ENCODE measurements at regions not wholly inside any gene's neighbourhood (a gene's known extent, or its start where the extent isn't known, plus 50 kb on each side); places are given as distances from the start of the nearest gene placed in this dataset.
"Not testable (repeated sequence)": the region's sequence is repeated elsewhere in the genome, so short reads cannot be mapped to it uniquely, and the experiment has no call there.

DNA sequence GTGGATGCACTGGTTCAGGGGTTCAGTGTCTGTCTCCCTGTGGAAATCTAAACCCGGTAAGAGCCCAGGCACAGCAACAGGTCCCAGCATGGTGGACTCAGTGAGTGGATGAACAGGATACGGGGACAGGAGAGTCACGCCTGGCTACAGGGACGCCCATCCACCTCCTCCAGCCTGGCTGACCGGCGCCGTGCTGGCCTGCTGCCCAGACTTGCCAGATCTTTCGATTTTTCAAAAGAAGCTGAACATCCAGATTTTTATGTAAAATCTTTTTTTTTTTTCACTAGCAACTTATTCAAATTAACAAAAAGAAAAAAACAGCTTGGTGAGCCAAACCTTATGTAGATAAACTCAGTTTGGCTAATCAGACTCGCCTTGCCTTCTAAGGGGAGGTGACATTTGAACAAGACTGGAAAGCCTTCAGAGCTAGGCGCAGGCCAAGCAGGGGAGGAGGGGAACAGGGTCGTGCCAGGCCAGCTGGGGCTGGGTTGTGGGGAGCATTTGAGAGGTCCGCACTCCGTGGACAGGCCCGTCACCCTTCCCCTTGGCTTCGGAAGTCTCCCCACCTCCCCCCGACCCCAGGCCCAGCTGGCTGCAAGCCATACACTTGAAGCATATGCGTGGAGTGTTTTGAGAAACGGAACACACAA lies 87.8 kb upstream of the NCOR2 start:
- no peaks in the 10 kb centered on the region for H3K4me1 Mint-ChIP-seq (ENCODE audit: low read depth)
- peaks cover 12% of the 10 kb centered on the region for H3K27me3 Mint-ChIP-seq (ENCODE audit: low read depth)
- H3K27ac Mint-ChIP-seq = no peak overlapping the region
- DNase-seq (no peak), ATAC-seq (replicated peaks in 1 of 2) (no peak)
- H3K9me3 Mint-ChIP-seq = peaks cover 0 to 3% of the 10 kb centered on the region in 2 donors
- H3K4me3 Mint-ChIP-seq = no peak overlapping the region
- no peaks in the 10 kb centered on the region for H3K36me3 Mint-ChIP-seq (ENCODE audit: insufficient read depth in 2 of 2)

GRCh38 chr12:124654666-124655047 lies 87.2 kb upstream of the NCOR2 start:
- no peak for DNase-seq
- peaks cover 12% of the 10 kb centered on the region for H3K27me3 Mint-ChIP-seq (ENCODE audit: low read depth)
- H3K36me3 Mint-ChIP-seq (ENCODE audit: insufficient read depth in 2 of 2) = no peaks in the 10 kb centered on the region
- no peaks in the 10 kb centered on the region for H3K4me1 Mint-ChIP-seq (ENCODE audit: low read depth)
- peaks cover 0 to 3% of the 10 kb centered on the region in 2 donors for H3K9me3 Mint-ChIP-seq
- no peak for ATAC-seq (replicated peaks in 1 of 2)
- no peak overlapping the region for H3K27ac Mint-ChIP-seq
- H3K4me3 Mint-ChIP-seq = no peak overlapping the region

- H3K4me1 Mint-ChIP-seq (ENCODE audit: low read depth) = no peaks in the 10 kb centered on the region
- ATAC-seq (replicated peaks in 1 of 2) (no peak), DNase-seq (no peak)
- H3K36me3 Mint-ChIP-seq (ENCODE audit: insufficient read depth in 2 of 2) = peaks cover under 1 to 9% of the 10 kb centered on the region in 2 donors
- H3K27ac Mint-ChIP-seq = no peak overlapping the region
- peaks cover 12% of the 10 kb centered on the region for H3K27me3 Mint-ChIP-seq (ENCODE audit: low read depth)
- no peak overlapping the region for H3K4me3 Mint-ChIP-seq
- H3K9me3 Mint-ChIP-seq = peaks cover under 1 to 8% of the 10 kb centered on the region in 2 donors
Observed at GRCh38 chr12:124653169-124653931, 85.9 kb upstream of the NCOR2 start.

DNA sequence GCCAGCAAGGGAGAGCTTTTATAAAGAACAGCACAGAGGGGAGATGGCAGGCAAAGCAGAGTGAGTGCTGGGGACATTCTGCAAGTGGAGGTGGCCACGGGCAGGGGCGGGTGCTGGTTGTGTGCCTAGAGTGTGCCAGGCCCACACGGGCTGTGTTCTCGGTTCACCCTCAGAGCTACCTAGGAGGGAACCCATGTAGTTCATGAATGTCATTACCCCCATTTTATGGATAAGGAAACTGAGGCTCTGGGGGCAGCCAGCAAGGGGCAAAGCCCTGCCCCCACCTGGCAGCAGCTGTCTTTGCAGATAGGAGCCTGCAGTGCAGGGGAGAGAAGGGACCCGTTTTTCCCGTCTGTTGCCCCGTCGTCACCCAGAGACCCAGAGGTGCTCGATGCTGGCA lies 85.2 kb upstream of the NCOR2 start:
- H3K4me3 Mint-ChIP-seq = no peak overlapping the region

DNA sequence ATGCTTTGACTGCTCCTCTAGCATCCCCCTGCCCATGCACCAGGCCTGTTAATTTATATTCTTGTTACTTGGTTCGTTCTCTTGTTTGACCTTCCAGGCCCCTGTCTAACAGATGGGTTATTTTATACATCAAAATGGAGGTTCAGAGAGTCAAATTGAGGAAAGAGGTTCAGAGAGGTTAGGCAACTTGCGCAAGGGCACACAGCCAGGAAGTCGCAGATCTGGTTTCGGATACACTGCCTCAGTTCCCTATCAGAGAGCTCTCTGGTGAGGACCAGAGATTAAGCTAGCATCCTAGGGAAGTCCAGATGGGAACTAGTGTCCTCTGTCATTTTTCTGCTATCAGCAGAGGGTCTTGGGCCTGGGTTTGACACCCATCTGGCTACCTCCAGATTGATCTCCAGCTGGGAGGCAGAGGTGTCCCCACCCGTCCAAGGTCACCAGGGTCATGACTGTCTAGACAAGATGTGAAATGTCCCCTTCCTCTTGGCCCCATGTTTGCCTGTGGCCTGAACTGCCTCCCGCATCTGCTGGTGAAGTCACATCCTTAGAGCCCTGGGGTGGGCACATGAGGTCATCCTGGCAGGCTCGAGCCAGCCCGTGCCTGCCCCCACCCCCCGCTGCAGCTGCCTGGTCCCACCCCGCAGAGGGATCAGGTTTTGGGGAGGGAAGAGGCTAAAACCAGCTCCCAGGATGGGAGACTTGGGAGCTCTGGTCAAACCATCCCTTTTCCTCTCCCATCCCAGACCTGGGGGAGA lies 84.3 kb upstream of the NCOR2 start:
- peaks cover 18% of the 10 kb centered on the region for H3K27me3 Mint-ChIP-seq (ENCODE audit: low read depth)
- peaks cover 7 to 14% of the 10 kb centered on the region in 2 donors for H3K36me3 Mint-ChIP-seq (ENCODE audit: insufficient read depth in 2 of 2)
- DNase-seq = no peak
- no peak overlapping the region for H3K4me3 Mint-ChIP-seq
- H3K27ac Mint-ChIP-seq = no peak overlapping the region
- peaks cover 4 to 16% of the 10 kb centered on the region in 2 donors for H3K9me3 Mint-ChIP-seq
- peaks cover 9% of the 10 kb centered on the region for H3K4me1 Mint-ChIP-seq (ENCODE audit: low read depth)
- no peak for ATAC-seq (replicated peaks in 1 of 2)

More for the DNA sequence above, 85.2 kb upstream of the NCOR2 start:
- no peak overlapping the region for H3K27ac Mint-ChIP-seq
- H3K36me3 Mint-ChIP-seq (ENCODE audit: insufficient read depth in 2 of 2) = peaks cover 6 to 13% of the 10 kb centered on the region in 2 donors
- DNase-seq (no peak), ATAC-seq (replicated peaks in 1 of 2) (no peak)
- H3K27me3 Mint-ChIP-seq (ENCODE audit: low read depth) = peaks cover 13% of the 10 kb centered on the region
- H3K4me1 Mint-ChIP-seq (ENCODE audit: low read depth) = no peaks in the 10 kb centered on the region
- H3K9me3 Mint-ChIP-seq = peaks cover 4 to 14% of the 10 kb centered on the region in 2 donors

DNA sequence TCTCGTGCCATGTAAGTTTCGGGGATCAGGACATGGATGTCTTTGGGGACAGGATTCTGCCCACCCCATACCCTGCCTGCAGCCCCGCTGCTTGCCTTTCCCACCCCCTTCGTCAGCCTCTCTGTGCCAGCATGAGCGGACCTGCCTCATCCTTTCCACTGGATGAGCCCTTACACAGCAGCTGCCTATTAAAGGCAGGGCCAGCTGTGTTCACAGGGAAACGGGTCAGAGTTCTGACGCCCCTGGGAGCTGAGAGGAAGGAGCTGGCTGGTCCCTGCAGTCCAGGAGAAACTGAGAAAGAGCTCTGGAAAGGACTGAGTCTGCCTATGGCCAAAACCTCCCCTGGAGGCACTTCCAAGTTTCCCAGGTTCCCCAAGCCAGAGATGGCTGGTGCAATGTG lies 83.5 kb upstream of the NCOR2 start:
- no peak for DNase-seq
- peaks cover 4 to 16% of the 10 kb centered on the region in 2 donors for H3K9me3 Mint-ChIP-seq
- ATAC-seq (replicated peaks in 1 of 2) = no peak
- peaks cover 16% of the 10 kb centered on the region for H3K4me1 Mint-ChIP-seq (ENCODE audit: low read depth)
- peaks cover 7 to 14% of the 10 kb centered on the region in 2 donors for H3K36me3 Mint-ChIP-seq (ENCODE audit: insufficient read depth in 2 of 2)
- no peak overlapping the region for H3K27ac Mint-ChIP-seq
- H3K4me3 Mint-ChIP-seq = no peak overlapping the region
- H3K27me3 Mint-ChIP-seq (ENCODE audit: low read depth) = peaks cover 18% of the 10 kb centered on the region

DNA sequence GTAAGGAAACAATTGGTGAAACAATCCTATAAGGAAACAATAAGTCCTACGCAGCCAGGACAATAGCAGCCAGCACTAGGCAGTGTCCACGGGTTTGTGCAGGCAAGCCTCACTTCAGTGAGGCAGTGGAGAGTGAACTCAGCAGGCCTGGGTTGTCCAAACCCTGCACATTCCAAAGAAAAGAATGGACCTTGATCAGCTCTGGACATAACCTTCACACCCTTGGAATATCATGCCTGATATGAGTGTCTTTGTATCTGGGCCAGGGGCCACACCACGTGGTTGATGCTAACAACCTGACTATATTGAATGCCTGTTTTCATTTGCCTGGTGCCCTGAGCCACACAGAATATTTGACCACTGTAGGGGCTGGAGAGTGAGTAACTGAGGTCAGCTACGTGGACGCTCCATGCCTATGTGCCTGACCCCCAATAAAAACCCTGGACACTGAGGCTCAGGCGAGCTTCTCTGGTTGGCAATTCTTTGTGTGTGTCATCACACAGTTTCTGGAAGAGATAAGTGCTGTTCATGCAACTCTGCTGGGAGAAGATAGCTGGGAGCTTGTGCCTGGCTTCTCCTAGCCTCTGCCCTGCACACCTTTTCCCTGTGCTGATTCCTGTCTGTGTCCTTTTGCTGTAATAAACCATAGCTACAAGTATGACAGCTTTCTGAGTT lies 81.4 kb upstream of the NCOR2 start:
- Mint-ChIP-seq H3K4me1 (ENCODE audit: low read depth) (peaks cover 24% of the 10 kb centered on the region), H3K4me3 (no peak overlapping the region), H3K27me3 (ENCODE audit: low read depth) (peaks cover 17% of the 10 kb centered on the region), H3K36me3 (ENCODE audit: insufficient read depth in 2 of 2) (peaks cover 7 to 14% of the 10 kb centered on the region in 2 donors), H3K27ac (no peak overlapping the region), H3K9me3 (peaks cover 4 to 16% of the 10 kb centered on the region in 2 donors)
- no peak for DNase-seq
- ATAC-seq (replicated peaks in 1 of 2) = no peak

DNA sequence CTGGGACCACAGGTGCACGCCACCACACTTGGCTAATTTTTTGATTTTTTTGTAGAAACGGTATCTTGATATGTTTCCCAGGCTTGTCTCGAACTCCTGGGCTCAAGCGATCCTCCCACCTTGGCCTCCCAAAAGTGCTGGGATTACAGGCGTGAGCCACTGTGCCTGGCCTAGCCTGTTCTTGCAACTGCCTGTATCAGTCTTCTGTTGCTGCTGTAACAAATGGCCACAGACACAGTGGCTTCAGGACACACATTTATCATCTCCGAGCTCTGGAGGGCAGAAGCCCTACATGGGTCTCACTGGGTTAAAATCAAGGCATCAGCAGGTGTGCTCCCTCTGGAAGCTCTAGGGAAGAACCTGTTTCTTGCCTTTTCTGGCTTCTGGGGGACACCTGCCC lies 79.9 kb upstream of the NCOR2 start:
- Mint-ChIP-seq H3K27me3 (ENCODE audit: low read depth) (peaks cover 7% of the 10 kb centered on the region), H3K9me3 (peaks cover 4 to 16% of the 10 kb centered on the region in 2 donors), H3K4me3 (peak overlapping the region; percentile 20 to 62), H3K36me3 (ENCODE audit: insufficient read depth in 2 of 2) (peaks cover 7 to 14% of the 10 kb centered on the region in 2 donors), H3K4me1 (ENCODE audit: low read depth) (peaks cover 24% of the 10 kb centered on the region), H3K27ac (no peak overlapping the region)
- DNase-seq (no peak), ATAC-seq (replicated peaks in 1 of 2) (no peak)

GRCh38 chr12:124646385-124647230 lies 79.2 kb upstream of the NCOR2 start:
- peaks cover 24% of the 10 kb centered on the region for H3K4me1 Mint-ChIP-seq (ENCODE audit: low read depth)
- H3K9me3 Mint-ChIP-seq = peaks cover 4 to 16% of the 10 kb centered on the region in 2 donors
- H3K36me3 Mint-ChIP-seq (ENCODE audit: insufficient read depth in 2 of 2) = peaks cover 7 to 14% of the 10 kb centered on the region in 2 donors
- H3K27ac Mint-ChIP-seq = no peak overlapping the region
- ATAC-seq (replicated peaks in 1 of 2) (peak; percentile 71 to 75), DNase-seq (peak; percentile 52 to 54)
- peak overlapping the region; percentile 62 to 75 for H3K4me3 Mint-ChIP-seq
- H3K27me3 Mint-ChIP-seq (ENCODE audit: low read depth) = peaks cover 5% of the 10 kb centered on the region

DNA sequence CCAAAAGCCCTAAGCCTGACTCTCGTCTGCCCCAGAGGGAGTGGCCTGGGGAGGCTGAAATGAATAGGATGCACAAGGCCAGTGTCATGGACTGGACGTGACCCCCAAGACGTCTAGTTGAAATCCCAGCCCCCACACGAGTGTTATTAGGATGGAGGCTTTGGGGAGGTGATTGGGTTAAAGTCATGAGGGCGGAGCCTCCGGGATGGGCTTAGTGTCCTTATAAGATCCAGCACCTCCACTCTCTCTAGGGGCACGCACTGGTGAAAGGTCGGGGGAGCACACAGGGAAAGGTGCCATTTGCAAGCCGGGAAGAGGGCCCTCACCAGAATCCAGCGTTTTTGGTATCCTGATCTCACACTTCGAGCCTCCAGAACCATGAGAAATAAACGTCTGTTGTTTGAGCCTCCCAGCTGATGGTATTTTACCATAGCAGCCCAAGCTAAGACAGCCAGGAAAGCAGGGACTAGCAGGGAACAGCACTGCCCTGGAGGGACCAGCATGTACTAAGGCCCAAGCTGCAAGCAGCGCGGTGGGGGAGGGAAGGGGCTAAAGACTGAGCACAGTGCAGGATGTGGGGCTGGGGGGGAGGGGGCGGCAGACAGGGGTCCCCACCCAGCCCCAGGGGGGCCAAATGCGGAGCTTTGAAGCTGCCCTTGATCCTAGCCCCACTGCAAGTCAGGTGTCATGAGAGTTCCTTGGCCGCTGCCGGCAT lies 78.3 kb upstream of the NCOR2 start:
- H3K9me3 Mint-ChIP-seq = peaks cover 4 to 16% of the 10 kb centered on the region in 2 donors
- peak overlapping the region; percentile 56 to 75 for H3K4me3 Mint-ChIP-seq
- H3K4me1 Mint-ChIP-seq (ENCODE audit: low read depth) = peaks cover 24% of the 10 kb centered on the region
- ATAC-seq (replicated peaks in 1 of 2) = no peak
- peaks cover 5% of the 10 kb centered on the region for H3K27me3 Mint-ChIP-seq (ENCODE audit: low read depth)
- no peak for DNase-seq
- H3K36me3 Mint-ChIP-seq (ENCODE audit: insufficient read depth in 2 of 2) = peaks cover 7 to 14% of the 10 kb centered on the region in 2 donors
- H3K27ac Mint-ChIP-seq = no peak overlapping the region

DNA sequence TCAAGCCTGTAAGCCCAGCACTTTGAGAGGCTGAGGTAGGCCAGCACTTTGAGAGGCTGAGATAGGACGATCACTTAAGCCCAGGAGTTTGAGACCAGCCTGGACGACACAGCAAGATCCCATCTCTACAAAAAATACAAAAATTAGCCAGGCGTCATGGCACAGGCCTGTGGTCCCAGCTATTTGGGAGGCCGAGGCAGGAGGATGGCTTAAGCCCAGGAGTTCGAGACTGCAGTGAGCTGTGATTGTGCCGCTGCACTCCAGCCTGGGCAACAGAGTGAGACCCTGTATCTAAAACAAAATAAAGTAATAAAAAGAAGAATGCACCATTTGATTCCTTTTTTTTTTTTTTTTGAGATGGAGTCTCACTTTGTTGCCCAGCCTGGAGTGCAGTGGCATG lies 76.4 kb upstream of the NCOR2 start:
- H3K27me3 Mint-ChIP-seq (ENCODE audit: low read depth); H3K36me3 Mint-ChIP-seq (ENCODE audit: insufficient read depth in 2 of 2); DNase-seq; ATAC-seq (replicated peaks in 1 of 2); H3K9me3 Mint-ChIP-seq; H3K4me3 Mint-ChIP-seq; H3K27ac Mint-ChIP-seq: not testable (repeated sequence)
- peaks cover 35% of the 10 kb centered on the region for H3K4me1 Mint-ChIP-seq (ENCODE audit: low read depth)

Measured in activated T-cell treated with anti-CD3 and anti-CD28 coated beads, Interleukin-2, amount 50 U/mL, for 72 hours (primary cell).